Neural cell (in vitro differentiated cells): ENCODE measurements at regions not wholly inside any gene's neighbourhood (a gene's known extent, or its start where the extent isn't known, plus 50 kb on each side); places are given as distances from the start of the nearest gene placed in this dataset.

Experiments used
- H2AFZ ChIP-seq: fragments of 200-600, 300-800 bp; sonication (generic), shearing (Covaris generic); 2 replicates; pipeline ENCODE4 v1.6.0; 2014; ENCODE audit warnings: low read depth, mild to moderate bottlenecking, antibody characterized with exemption, low read length, moderate library complexity
- H3F3A ChIP-seq: fragments of 200-600 bp; shearing (Covaris generic); 2 replicates; pipeline ENCODE4 v1.6.1; 2016; ENCODE audit warnings: mild to moderate bottlenecking, moderate library complexity, mixed read lengths, antibody characterized with exemption, low read length; ENCODE audit not compliant: insufficient read depth, poor library complexity, severe bottlenecking
- H3K27ac ChIP-seq: fragments of 200-600, 300-800 bp; sonication (generic), shearing (Covaris generic); 2 replicates; pipeline ENCODE4 v1.5.1; 2014; ENCODE audit warnings: mild to moderate bottlenecking, low read length, moderate library complexity
- H3K27me3 ChIP-seq: fragments of 300-800, 200-600 bp; sonication (generic), shearing (Covaris generic); 2 replicates; pipeline ENCODE4 v1.6.0; 2014; ENCODE audit warnings: mild to moderate bottlenecking, low read depth, low read length, moderate library complexity; ENCODE audit not compliant: insufficient read depth
- H3K36me3 ChIP-seq: fragments of 300-800, 200-600 bp; sonication (generic), shearing (Covaris generic); 2 replicates; pipeline ENCODE4 v1.5.1; 2014; ENCODE audit warnings: mild to moderate bottlenecking, antibody characterized with exemption, low read length, moderate library complexity; ENCODE audit not compliant: insufficient read depth
- H3K4me2 ChIP-seq: fragments of 300-800, 200-600 bp; sonication (generic), shearing (Covaris generic); 2 replicates; pipeline ENCODE4 v1.6.0; 2014; ENCODE audit warnings: mild to moderate bottlenecking, low read length
- H3K4me3 ChIP-seq: fragments of 300-800, 200-600 bp; sonication (generic), shearing (Covaris generic); 2 replicates; pipeline ENCODE4 v1.5.1; 2014; ENCODE audit warnings: mild to moderate bottlenecking, low read length, moderate library complexity
- H3K79me2 ChIP-seq: fragments of 200-600 bp; shearing (Covaris generic); replicated peaks from 2 replicates; pipeline ENCODE4 v1.6.0; 2014; ENCODE audit warnings: mild to moderate bottlenecking, low read length, moderate library complexity; ENCODE audit not compliant: insufficient read depth
- H3K9ac ChIP-seq: fragments of 300-800, 200-600 bp; sonication (generic), shearing (Covaris generic); 2 replicates; pipeline ENCODE4 v1.6.1; 2016; ENCODE audit warnings: mild to moderate bottlenecking, low read length, mixed read lengths
- H3K9me2 ChIP-seq: fragments of 200-600 bp; shearing (Covaris generic); 2 replicates; pipeline ENCODE4 v1.6.1; 2016; ENCODE audit warnings: mild to moderate bottlenecking, low read length, mixed read lengths; ENCODE audit not compliant: insufficient read depth
- H3K9me3 ChIP-seq: fragments of 200-600, 300-800 bp; sonication (generic), shearing (Covaris generic); 2 replicates; pipeline ENCODE4 v1.6.1; 2016; ENCODE audit warnings: mild to moderate bottlenecking, mixed run types, low read length, moderate library complexity, mixed read lengths
- H4K20me1 ChIP-seq: fragments of 200-600 bp; shearing (Covaris generic); 2 replicates; pipeline ENCODE4 v1.6.1; 2016; ENCODE audit warnings: mild to moderate bottlenecking, mixed run types; ENCODE audit not compliant: insufficient read depth
- EP300 ChIP-seq: fragments of 450-650 bp; conservative IDR thresholded peaks from 2 replicates; pipeline ENCODE4 v1.6.1; 2014; ENCODE audit warnings: antibody characterized with exemption, mild to moderate bottlenecking, moderate library complexity; ENCODE audit not compliant: poor library complexity, severe bottlenecking
- EZH2 ChIP-seq: fragments of 200-600, 300-800 bp; shearing (Covaris generic), sonication (generic); IDR thresholded peaks from 2 replicates; pipeline ENCODE4 v1.6.1; 2014; ENCODE audit warnings: antibody characterized with exemption, low read length, borderline replicate concordance, mild to moderate bottlenecking; ENCODE audit not compliant: insufficient read depth, poor library complexity, severe bottlenecking
- MXI1 ChIP-seq: fragments of 450-650 bp; conservative IDR thresholded peaks from 2 replicates; pipeline ENCODE4 v1.6.1; 2014; ENCODE audit warnings: antibody characterized with exemption, mild to moderate bottlenecking; ENCODE audit not compliant: poor library complexity, severe bottlenecking
- POLR2AphosphoS5 ChIP-seq: IDR thresholded peaks from 2 replicates; pipeline ENCODE4 v1.6.1; 2012
- RAD21 ChIP-seq: fragments of 450-650 bp; conservative IDR thresholded peaks from 2 replicates; pipeline ENCODE4 v1.6.1; 2014; ENCODE audit warnings: antibody characterized with exemption, mild to moderate bottlenecking, moderate library complexity
- REST ChIP-seq: IDR thresholded peaks from 2 replicates; pipeline ENCODE4 v1.6.1; 2012; ENCODE audit warnings: borderline replicate concordance
- SMC3 ChIP-seq: fragments of 450-650 bp; conservative IDR thresholded peaks from 2 replicates; pipeline ENCODE4 v1.6.1; 2014; ENCODE audit warnings: antibody characterized with exemption, mild to moderate bottlenecking, moderate library complexity; ENCODE audit not compliant: poor library complexity
- TAF1 ChIP-seq: IDR thresholded peaks from 2 replicates; pipeline ENCODE4 v1.6.1; 2012; ENCODE audit warnings: low read depth
- TF ChIP-seq, protein P1 (sequence below): fragments of 450-650 bp; IDR thresholded peaks from 2 replicates; pipeline ENCODE4 v1.5.1; 2014; ENCODE audit warnings: antibody characterized with exemption, mild to moderate bottlenecking, moderate library complexity; ENCODE audit not compliant: poor library complexity, severe bottlenecking

DNA sequence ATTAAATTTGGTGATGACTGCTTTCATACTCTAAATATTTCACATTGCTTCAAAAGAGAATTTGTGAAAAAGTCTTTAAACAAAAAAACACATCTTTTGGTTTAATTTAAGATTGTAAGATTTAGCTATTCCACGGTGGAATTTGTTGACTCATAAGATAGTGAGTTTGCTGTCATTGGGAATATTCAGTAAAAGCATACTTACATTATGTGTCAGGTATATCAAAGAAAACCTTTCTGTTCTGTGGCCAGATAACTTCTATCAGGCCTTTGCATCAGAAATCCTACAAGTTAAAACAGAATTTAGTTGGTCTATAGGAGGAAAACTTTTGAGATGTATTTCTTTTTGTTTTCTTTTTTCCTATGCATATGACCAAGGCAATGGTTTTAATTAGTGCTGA, 148.8 kb upstream of the E2F7 start:
- Histone ChIP-seq H3K79me2 (no peaks in the 10 kb centered on the region), H3K9me2 (no peaks in the 10 kb centered on the region), H3F3A (no peaks in the 10 kb centered on the region), H3K9ac (no peak overlapping the region), H3K36me3 (no peaks in the 10 kb centered on the region), H3K27ac (no peak overlapping the region), H2AFZ (no peak overlapping the region), H3K9me3 (no peaks in the 10 kb centered on the region), H3K4me3 (no peak overlapping the region), H3K27me3 (no peaks in the 10 kb centered on the region), H4K20me1 (no peaks in the 10 kb centered on the region), H3K4me2 (no peak overlapping the region)
- TF ChIP-seq RAD21 (no peak), EZH2 (no peak), SMC3 (no peak), REST (no peak), MXI1 (no peak), POLR2AphosphoS5 (no peak), EP300 (no peak), TAF1 (no peak)
- TF ChIP-seq, protein P1, sequence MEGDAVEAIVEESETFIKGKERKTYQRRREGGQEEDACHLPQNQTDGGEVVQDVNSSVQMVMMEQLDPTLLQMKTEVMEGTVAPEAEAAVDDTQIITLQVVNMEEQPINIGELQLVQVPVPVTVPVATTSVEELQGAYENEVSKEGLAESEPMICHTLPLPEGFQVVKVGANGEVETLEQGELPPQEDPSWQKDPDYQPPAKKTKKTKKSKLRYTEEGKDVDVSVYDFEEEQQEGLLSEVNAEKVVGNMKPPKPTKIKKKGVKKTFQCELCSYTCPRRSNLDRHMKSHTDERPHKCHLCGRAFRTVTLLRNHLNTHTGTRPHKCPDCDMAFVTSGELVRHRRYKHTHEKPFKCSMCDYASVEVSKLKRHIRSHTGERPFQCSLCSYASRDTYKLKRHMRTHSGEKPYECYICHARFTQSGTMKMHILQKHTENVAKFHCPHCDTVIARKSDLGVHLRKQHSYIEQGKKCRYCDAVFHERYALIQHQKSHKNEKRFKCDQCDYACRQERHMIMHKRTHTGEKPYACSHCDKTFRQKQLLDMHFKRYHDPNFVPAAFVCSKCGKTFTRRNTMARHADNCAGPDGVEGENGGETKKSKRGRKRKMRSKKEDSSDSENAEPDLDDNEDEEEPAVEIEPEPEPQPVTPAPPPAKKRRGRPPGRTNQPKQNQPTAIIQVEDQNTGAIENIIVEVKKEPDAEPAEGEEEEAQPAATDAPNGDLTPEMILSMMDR: no peak

DNA sequence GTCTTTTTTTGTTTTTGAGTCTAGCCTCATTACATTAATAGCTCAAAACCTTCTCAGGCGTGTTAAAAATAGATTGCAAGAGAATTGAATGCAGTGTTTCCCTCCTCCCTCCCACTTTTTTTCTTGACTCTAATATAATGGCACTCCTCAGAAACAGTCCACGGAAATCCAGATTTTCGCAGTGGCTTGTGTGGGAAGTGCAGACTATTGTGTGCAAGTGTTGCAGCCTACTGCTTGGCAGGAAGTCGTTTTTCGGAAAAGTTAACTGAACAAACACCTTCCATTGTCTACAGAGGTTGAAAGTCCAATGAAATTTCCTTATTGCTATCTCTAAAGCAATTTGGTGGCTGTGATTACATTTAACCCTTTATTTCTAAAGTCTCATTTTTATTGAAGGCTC, 147.9 kb upstream of the E2F7 start:
- TF ChIP-seq, protein P1: no peak
- no peak for TF ChIP-seq EZH2
- no peak for TF ChIP-seq RAD21
- no peak for TF ChIP-seq MXI1
- no peak for TF ChIP-seq POLR2AphosphoS5
- TF ChIP-seq SMC3: no peak
- no peak for TF ChIP-seq TAF1
- TF ChIP-seq EP300: no peak
- no peak for TF ChIP-seq REST
- Histone ChIP-seq H3F3A (no peaks in the 10 kb centered on the region), H3K9me2 (no peaks in the 10 kb centered on the region), H2AFZ (no peak overlapping the region), H3K9ac (no peak overlapping the region), H3K9me3 (no peaks in the 10 kb centered on the region), H3K79me2 (no peaks in the 10 kb centered on the region), H4K20me1 (no peaks in the 10 kb centered on the region), H3K27me3 (no peaks in the 10 kb centered on the region), H3K4me2 (no peak overlapping the region), H3K36me3 (no peaks in the 10 kb centered on the region), H3K27ac (no peak overlapping the region), H3K4me3 (no peak overlapping the region)
